Gastrocnemius medialis (tissue), 4 donors: ENCODE measurements at regions not wholly inside any gene's neighbourhood (a gene's known extent, or its start where the extent isn't known, plus 50 kb on each side); places are given as distances from the start of the nearest gene placed in this dataset.

Experiments
- CTCF ChIP-seq, 5 experiments: fragments of 450-650 bp in 3 of 5; fragments of 200-600 bp in 2 of 5; sonication (generic) in 2 of 5; IDR thresholded peaks in 4 of 5; conservative IDR thresholded peaks in 1 of 5; 1 replicate in 4 of 5; 2 replicates in 1 of 5; pipeline ENCODE4 v1.5.1; 2016 to 2019; ENCODE audit warnings: antibody characterized with exemption in 5 of 5, mild to moderate bottlenecking in 3 of 5, moderate library complexity in 3 of 5
- POLR2A ChIP-seq, 2 donors: fragments of 450-650 bp; IDR thresholded peaks; one replicate each; pipeline ENCODE4 v1.6.1; 2017; ENCODE audit warnings: antibody characterized with exemption in 2 of 2, mild to moderate bottlenecking in 2 of 2, moderate library complexity in 2 of 2

GRCh38 chr4:160020804-160021203, 917.9 kb downstream of the RAPGEF2 start:
- no peak for TF ChIP-seq POLR2A (IDR thresholded peaks at IDR 0.05)
- no peak for TF ChIP-seq CTCF (IDR thresholded peaks at IDR 0.05 in 4 of 5, conservative IDR thresholded peaks at IDR 0.05 in 1 of 5)
